CD14-positive monocyte (primary cell): ENCODE measurements at regions not wholly inside any gene's neighbourhood (a gene's known extent, or its start where the extent isn't known, plus 50 kb on each side); places are given as distances from the start of the nearest gene placed in this dataset.
"Not testable (repeated sequence)": the region's sequence is repeated elsewhere in the genome, so short reads cannot be mapped to it uniquely, and the experiment has no call there.

Source experiments
- DNase-seq, 3 donors: peaks; one replicate each; pipeline ENCODE4 v3.0.0-alpha.2; 2011 to 2022
- H2AFZ ChIP-seq: 2 replicates; pipeline ENCODE4 v1.6.0; 2012; ENCODE audit warnings: mild to moderate bottlenecking, low read depth, low read length, inconsistent platforms; ENCODE audit not compliant: insufficient read depth, poor library complexity, severe bottlenecking
- H3K27ac ChIP-seq, 2 donors: 1 replicate in 1 of 2; 2 replicates in 1 of 2; pipeline ENCODE4 v1.5.1; 2012 to 2013; ENCODE audit warnings: low read length in 2 of 2, control low read depth in 1 of 2, inconsistent platforms in 1 of 2, low read depth in 1 of 2, mild to moderate bottlenecking in 1 of 2
- H3K27me3 ChIP-seq, 2 donors: one replicate each; pipeline versions ENCODE4 v1.6.0 to v1.6.1; 2011 to 2013; ENCODE audit warnings: low read length in 2 of 2; ENCODE audit not compliant: control insufficient read depth in 2 of 2, insufficient read depth in 2 of 2
- H3K36me3 ChIP-seq, 2 donors: replicated peaks in 1 of 2; 1 replicate in 1 of 2; 2 replicates in 1 of 2; pipeline versions ENCODE4 v1.5.1 to v1.6.1; 2012 to 2013; ENCODE audit warnings: low read length in 2 of 2, control low read depth in 1 of 2, inconsistent platforms in 1 of 2, mild to moderate bottlenecking in 1 of 2; ENCODE audit not compliant: insufficient read depth in 2 of 2, control insufficient read depth in 1 of 2
- H3K4me1 ChIP-seq, 2 donors: 1 replicate in 1 of 2; 2 replicates in 1 of 2; pipeline versions ENCODE4 v1.5.1 to v1.6.1; 2012 to 2013; ENCODE audit warnings: low read length in 2 of 2, control low read depth in 1 of 2, inconsistent platforms in 1 of 2, mild to moderate bottlenecking in 1 of 2, moderate library complexity in 1 of 2; ENCODE audit not compliant: insufficient read depth in 2 of 2, control insufficient read depth in 1 of 2
- H3K4me2 ChIP-seq: replicated peaks from 2 replicates; pipeline ENCODE3; 2012; ENCODE audit warnings: low read length, moderate library complexity, mild to moderate bottlenecking; ENCODE audit not compliant: poor library complexity, severe bottlenecking; ENCODE audit errors: extremely low read depth
- H3K4me3 ChIP-seq, 3 experiments: fragments of 200-600 bp in 1 of 3; sonication (generic) in 1 of 3; replicated peaks in 1 of 3; 1 replicate in 2 of 3; 2 replicates in 1 of 3; pipeline ENCODE4 v1.5.1; 2011 to 2013; ENCODE audit warnings: low read length in 3 of 3, mild to moderate bottlenecking in 3 of 3, control low read depth in 2 of 3, low read depth in 2 of 3, inconsistent platforms in 1 of 3, moderate library complexity in 1 of 3
- H3K79me2 ChIP-seq: 2 replicates; pipeline ENCODE4 v1.6.0; 2012; ENCODE audit warnings: mild to moderate bottlenecking, control low read depth, inconsistent platforms, low read length, moderate library complexity; ENCODE audit not compliant: insufficient read depth
- H3K9ac ChIP-seq: 2 replicates; pipeline ENCODE4 v1.6.0; 2017; ENCODE audit warnings: low read length, mild to moderate bottlenecking; ENCODE audit not compliant: insufficient read depth, poor library complexity, severe bottlenecking
- H3K9me3 ChIP-seq, 2 donors: replicated peaks in 1 of 2; 1 replicate in 1 of 2; 2 replicates in 1 of 2; pipeline versions ENCODE4 v1.5.1 to v1.6.1; 2012 to 2013; ENCODE audit warnings: low read length in 2 of 2, control low read depth in 1 of 2; ENCODE audit not compliant: control insufficient read depth in 1 of 2, insufficient read depth in 1 of 2
- H4K20me1 ChIP-seq: 2 replicates; pipeline ENCODE4 v1.6.0; 2012; ENCODE audit warnings: mild to moderate bottlenecking, low read length, control low read depth, moderate library complexity; ENCODE audit not compliant: insufficient read depth
- H3K27ac Mint-ChIP-seq, 7 donors: one replicate each; pipeline ENCODE4 v1.8.0; 2020; ENCODE audit warnings: mild to moderate bottlenecking in 7 of 7, mixed read lengths in 7 of 7, moderate library complexity in 6 of 7, inconsistent platforms in 2 of 7
- H3K27me3 Mint-ChIP-seq, 3 donors: one replicate each; pipeline ENCODE4 v1.8.0; 2021 to 2022; ENCODE audit warnings: low read depth in 3 of 3, mild to moderate bottlenecking in 3 of 3, mixed read lengths in 3 of 3, moderate library complexity in 3 of 3, inconsistent platforms in 1 of 3
- H3K36me3 Mint-ChIP-seq, 2 donors: one replicate each; pipeline ENCODE4 v1.8.0; 2020; ENCODE audit warnings: mixed read lengths in 2 of 2, inconsistent platforms in 1 of 2, mild to moderate bottlenecking in 1 of 2
- H3K4me1 Mint-ChIP-seq: one replicate; pipeline ENCODE4 v1.8.0; 2020; ENCODE audit warnings: mild to moderate bottlenecking, mixed read lengths
- H3K4me3 Mint-ChIP-seq, 2 donors: one replicate each; pipeline ENCODE4 v1.8.0; 2020; ENCODE audit warnings: mild to moderate bottlenecking in 2 of 2, mixed read lengths in 2 of 2, moderate library complexity in 1 of 2
- H3K9me3 Mint-ChIP-seq, 7 donors: one replicate each; pipeline ENCODE4 v1.8.0; 2020 to 2022; ENCODE audit warnings: mixed read lengths in 7 of 7, mild to moderate bottlenecking in 6 of 7, moderate library complexity in 6 of 7, inconsistent platforms in 2 of 7
- WGBS: methylation state at CpG from one replicate; pipeline ENCODE4 v1.1.5; 2013; ENCODE audit warnings: missing lambda C conversion rate; ENCODE audit not compliant: insufficient coverage; 5-methylcytosine and 5-hydroxymethylcytosine counted together
- intact Hi-C, 2 donors: fragments of 100-400 bp; cut with micrococcal nuclease; formaldehyde crosslinking; loops; one replicate each; pipeline versions ENCODE4 v1.15.0 to v1.15.1; 2023
- TF ChIP-seq, protein P1 (sequence below): fragments of 200-600 bp; IDR thresholded peaks from one replicate; pipeline ENCODE4 v1.8.0; 2022; ENCODE audit warnings: antibody characterized with exemption, mild to moderate bottlenecking

DNA sequence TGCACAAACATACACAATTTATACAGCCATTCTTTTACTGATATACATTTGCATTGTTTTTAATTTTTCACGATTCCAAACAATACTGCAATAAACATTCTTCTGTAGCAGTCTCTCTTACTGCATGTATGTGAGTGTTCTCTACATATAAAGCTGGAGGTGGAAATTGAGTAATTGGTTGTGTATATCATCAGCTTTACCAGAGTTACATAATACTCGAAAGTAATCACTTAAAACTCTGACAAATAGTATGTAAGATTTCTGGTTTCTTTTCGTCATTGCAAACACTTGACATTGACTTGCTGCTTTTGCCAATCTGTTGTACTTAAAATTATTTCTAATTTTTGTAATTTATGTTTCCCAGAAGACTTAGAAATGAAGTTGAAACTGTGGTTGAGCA lies 110.2 kb downstream of the TDRD15 start:
- Histone ChIP-seq H3K4me2 (peak overlapping the region; percentile 17), H3K36me3 (no peaks in the 10 kb centered on the region), H3K9me3 (no peaks in the 10 kb centered on the region), H3K9ac (no peak overlapping the region), H3K27me3 (no peaks in the 10 kb centered on the region), H3K4me3 (no peak overlapping the region), H2AFZ (no peak overlapping the region), H4K20me1 (no peaks in the 10 kb centered on the region), H3K4me1 (peaks cover 25 to 41% of the 10 kb centered on the region in 2 donors), H3K79me2 (no peaks in the 10 kb centered on the region), H3K27ac (no peak overlapping the region)
- no peaks in the 10 kb centered on the region for H3K36me3 Mint-ChIP-seq
- no peak overlapping the region for H3K4me3 Mint-ChIP-seq
- intact Hi-C loops: no loop called here
- DNase-seq: peak; percentile 9 to 31 (median 21)
- H3K27ac Mint-ChIP-seq: peak overlapping the region in 2 of 7 donors; percentile 6 to 7
- H3K4me1 Mint-ChIP-seq: peaks cover 38% of the 10 kb centered on the region
- no peaks in the 10 kb centered on the region for H3K9me3 Mint-ChIP-seq
- TF ChIP-seq, protein P1, sequence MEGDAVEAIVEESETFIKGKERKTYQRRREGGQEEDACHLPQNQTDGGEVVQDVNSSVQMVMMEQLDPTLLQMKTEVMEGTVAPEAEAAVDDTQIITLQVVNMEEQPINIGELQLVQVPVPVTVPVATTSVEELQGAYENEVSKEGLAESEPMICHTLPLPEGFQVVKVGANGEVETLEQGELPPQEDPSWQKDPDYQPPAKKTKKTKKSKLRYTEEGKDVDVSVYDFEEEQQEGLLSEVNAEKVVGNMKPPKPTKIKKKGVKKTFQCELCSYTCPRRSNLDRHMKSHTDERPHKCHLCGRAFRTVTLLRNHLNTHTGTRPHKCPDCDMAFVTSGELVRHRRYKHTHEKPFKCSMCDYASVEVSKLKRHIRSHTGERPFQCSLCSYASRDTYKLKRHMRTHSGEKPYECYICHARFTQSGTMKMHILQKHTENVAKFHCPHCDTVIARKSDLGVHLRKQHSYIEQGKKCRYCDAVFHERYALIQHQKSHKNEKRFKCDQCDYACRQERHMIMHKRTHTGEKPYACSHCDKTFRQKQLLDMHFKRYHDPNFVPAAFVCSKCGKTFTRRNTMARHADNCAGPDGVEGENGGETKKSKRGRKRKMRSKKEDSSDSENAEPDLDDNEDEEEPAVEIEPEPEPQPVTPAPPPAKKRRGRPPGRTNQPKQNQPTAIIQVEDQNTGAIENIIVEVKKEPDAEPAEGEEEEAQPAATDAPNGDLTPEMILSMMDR: no peak
- WGBS: no CpG with 5 or more reads among the region's 3 CpGs
- H3K27me3 Mint-ChIP-seq: peaks cover 1 to 9% (median 3%) of the 10 kb centered on the region in 3 donors

DNA sequence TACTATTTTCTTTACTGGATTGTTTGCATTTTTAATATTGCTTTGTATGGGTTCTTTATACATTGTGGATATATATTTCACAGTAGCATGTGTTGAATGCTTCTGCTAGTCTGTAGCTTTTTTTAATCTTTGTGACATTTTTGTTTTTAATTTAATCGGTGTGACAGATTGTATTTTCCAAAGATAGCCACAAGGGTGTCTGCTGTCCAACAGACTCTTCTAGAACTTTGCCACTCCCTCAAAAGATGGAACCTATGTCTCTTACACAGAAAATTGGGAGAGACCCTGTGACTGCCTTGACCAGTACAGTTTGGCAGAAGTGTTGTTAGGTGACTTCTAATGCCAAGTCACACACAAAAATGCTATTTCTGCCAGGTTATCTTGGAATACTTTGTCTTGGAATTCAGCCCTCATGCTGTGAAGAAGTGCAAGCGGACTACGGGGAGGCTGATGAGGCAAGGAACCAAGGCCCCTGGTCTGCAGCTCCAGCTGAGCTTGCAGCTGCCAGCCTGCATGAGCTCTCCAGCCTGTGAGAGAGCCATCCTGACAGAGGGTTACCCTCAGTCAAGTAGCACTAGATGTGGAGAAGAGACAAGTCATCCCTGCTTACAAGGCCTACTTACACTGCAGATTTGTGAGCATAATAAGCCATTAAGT lies 110.8 kb downstream of the TDRD15 start:
- no peaks in the 10 kb centered on the region for H3K36me3 ChIP-seq
- DNase-seq: no peak
- peak overlapping the region in 1 of 2 donors; percentile 1 for H3K27ac ChIP-seq
- H3K9ac ChIP-seq: no peak overlapping the region
- Mint-ChIP-seq H3K9me3 (no peaks in the 10 kb centered on the region), H3K27ac (peak overlapping the region in 4 of 7 donors; percentile 6 to 63 (median 32)), H3K36me3 (no peaks in the 10 kb centered on the region), H3K27me3 (peaks cover 1 to 9% (median 3%) of the 10 kb centered on the region in 3 donors), H3K4me3 (no peak overlapping the region), H3K4me1 (peaks cover 38% of the 10 kb centered on the region)
- TF ChIP-seq, protein P1: no peak
- no peak overlapping the region for H2AFZ ChIP-seq
- H4K20me1 ChIP-seq: no peaks in the 10 kb centered on the region
- peaks cover 25 to 41% of the 10 kb centered on the region in 2 donors for H3K4me1 ChIP-seq
- intact Hi-C loops: no loop called here
- no peak overlapping the region for H3K4me3 ChIP-seq
- peak overlapping the region; percentile 17 for H3K4me2 ChIP-seq
- no peaks in the 10 kb centered on the region for H3K27me3 ChIP-seq
- no peaks in the 10 kb centered on the region for H3K79me2 ChIP-seq
- WGBS: 100% methylated on average over 2 of the region's 3 CpGs
- H3K9me3 ChIP-seq: no peaks in the 10 kb centered on the region

DNA sequence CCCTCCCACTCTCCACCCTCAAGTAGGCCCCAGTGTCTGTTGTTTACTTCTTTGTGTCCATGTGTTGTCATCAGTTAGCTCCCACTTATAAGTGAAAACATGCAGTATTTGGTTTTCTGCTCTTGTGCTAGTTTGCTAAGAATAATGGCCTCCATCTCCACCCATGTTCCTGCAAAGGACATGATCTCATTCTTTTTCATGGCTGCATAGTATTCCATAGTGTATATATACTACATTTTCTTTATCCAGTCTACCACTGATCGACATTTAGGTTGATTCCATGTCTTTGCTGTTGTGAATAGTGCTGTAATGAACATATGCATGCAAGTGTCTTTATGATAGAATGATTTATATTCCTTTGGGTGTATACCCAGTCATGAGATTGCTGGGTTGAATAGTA lies 116.0 kb downstream of the TDRD15 start:
- no CpG with 5 or more reads among the region's 1 CpG for WGBS
- H3K4me3 Mint-ChIP-seq, H3K9me3 Mint-ChIP-seq, H3K9ac ChIP-seq, H3K36me3 ChIP-seq, intact Hi-C loops, H3K79me2 ChIP-seq, H4K20me1 ChIP-seq, H3K27ac ChIP-seq, DNase-seq, H3K27me3 Mint-ChIP-seq, H3K4me3 ChIP-seq, H3K9me3 ChIP-seq, H3K27me3 ChIP-seq, H3K27ac Mint-ChIP-seq, H2AFZ ChIP-seq, H3K36me3 Mint-ChIP-seq, H3K4me2 ChIP-seq: not testable (repeated sequence)
- peaks cover 9 to 18% of the 10 kb centered on the region in 2 donors for H3K4me1 ChIP-seq
- peaks cover 12% of the 10 kb centered on the region for H3K4me1 Mint-ChIP-seq
